ENCODE measurements at regions not wholly inside any gene's neighbourhood (a gene's known extent, or its start where the extent isn't known, plus 50 kb on each side); places are given as distances from the start of the nearest gene placed in this dataset.

DNA sequence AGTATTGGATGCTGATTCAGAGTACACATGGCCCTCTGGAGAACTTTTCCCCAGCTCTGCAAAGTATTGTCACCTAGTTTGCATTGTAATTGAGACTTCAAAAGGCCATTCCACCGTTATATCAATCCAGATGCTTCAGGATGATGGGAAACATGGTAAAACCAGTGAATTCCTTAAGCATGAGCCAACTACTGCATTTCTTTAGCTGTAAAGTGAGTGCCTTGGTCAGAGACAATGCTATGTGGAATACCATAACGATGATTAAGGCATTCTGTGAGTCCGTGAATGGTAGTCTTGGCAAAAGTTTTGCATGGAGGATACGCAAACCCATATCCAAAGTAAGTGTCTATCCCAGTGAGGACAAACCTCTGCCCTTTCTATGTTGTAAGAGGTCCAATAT lies 355.2 kb downstream of the DCAF12L2 start:
- no peak for DNase-seq (ENCODE audit: low spot score)

DNA sequence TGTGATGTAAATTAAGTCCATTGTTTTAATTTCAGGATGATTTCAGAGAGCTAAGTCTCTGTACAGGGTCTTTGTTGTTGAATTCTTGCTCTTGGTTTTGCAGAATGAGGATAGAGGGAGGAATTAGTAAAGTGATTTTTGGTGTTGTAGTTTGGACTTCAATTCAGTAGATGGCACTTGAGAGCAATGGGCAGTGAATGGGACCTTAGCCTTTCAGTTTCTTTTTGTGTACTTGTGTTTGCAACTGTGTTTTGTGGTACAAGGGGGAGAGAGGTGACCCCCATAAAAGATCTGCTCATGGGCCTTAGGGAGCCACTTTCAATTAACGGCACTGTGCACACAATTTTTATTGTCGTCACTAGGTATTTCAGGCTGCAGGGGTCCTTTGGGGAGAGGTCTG lies 340.0 kb downstream of the DCAF12L2 start:
- no peak for DNase-seq (ENCODE audit: low spot score)

DNA sequence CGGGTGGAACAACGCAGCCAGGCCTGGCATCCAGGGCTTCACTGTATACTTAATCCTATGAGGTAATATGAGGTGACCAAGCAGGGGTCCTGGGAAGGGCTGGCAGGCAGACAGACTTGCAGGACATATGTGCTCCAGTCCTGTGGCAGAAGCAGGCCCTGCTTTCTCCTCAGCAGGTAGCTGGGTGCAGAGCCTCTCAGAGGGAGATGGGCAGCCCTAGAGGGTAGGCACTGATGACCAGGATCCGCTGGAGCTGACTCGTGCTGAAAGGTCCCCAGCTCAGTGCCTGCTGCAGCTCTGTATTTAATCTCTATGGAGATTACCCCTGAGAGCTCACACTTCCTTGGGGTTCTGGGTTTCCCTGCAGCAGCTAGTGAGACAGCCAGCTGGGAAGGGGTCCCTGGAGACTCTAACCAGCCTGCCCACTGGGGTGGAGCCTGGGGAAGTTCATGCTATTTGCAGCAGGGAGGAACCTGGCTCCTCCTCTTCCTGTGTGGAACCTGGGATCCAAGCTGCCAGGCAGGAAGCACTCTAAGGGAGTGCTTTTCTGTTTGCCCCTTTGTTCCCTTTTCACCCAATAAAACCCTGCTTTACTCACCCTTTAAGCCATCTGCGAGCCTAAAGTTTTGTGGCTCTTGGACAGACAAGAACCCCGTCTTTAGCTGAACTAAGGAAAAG lies 339.2 kb downstream of the DCAF12L2 start:
- no peak for DNase-seq (ENCODE audit: low spot score)

DNA sequence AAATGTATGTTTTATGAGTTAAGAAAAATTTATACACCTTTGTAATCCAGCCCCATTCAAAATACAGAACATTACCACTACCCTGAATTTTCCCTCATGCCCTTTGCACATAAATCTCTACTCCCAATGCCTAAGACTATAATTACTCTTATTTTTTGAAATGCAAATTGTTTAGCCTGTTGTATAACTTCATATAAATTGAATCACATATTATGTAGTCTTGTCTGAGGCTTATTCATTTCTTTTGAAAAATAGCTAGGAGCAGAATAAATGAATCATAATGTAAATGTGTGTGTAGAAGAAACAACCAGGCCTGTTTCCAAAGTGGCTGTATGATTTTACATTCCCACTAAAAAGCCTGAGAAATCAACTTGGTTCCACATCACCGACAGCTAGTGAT lies 319.8 kb downstream of the DCAF12L2 start:
- DNase-seq (ENCODE audit: low spot score): no peak

DNA sequence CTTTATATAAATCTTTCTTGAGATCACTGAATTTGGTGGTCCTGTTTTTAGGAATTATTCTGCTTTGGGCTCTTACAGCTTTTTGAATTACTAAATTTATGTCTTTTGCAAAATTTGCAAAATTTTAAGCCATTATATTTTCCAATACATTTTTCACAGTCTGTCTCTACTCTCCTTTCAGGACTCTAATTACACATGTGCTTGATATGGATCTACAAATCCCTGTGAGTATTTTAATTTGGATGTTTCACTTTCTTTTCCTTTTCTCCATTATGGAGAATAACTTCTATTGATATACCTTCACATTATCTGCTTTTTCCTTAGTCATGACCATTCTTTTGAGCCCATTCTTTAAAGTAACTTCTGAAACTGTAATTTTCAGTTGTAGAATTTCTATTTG lies 315.4 kb downstream of the DCAF12L2 start:
- no peak for DNase-seq (ENCODE audit: low spot score)

DNA sequence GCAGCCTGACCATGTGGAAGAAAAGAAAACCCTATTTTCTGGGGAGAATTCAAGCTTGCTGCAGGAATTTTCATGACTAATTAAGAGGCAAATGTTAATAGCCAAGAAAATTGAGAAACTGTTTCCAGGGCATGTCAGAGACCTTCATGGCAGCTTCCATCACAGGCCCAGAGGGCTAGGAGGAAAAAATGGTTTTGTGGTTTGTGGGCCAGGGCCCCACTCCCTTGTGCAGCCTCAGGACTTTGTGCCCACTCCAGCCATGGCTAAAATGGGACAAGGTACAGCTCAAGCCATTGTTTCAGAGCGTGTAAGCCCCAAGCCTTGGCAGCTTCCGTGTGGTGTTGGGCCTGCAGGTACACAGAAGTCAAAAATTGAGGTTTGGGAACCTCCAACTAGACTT lies 282.9 kb downstream of the DCAF12L2 start:
- DNase-seq (ENCODE audit: low spot score): no peak

DNA sequence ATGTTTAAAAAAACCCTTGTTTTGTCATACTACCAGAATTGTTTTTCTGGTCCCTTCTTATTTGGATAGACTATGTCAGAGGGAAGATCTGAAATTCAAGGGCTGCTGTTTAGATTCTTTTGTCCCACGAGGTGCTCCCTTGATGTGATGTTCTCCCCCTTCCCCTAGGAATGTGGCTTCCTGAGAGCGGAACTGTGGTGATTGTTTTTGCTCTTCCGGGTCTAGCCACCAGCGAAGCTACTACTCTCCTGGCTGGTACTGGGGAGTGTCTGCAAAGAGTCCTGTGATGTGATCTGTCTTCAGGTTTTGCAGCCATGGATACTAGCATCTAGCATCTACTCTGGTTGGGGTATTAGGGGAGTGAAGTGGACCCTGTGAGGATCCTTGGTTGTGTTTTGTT lies 271.1 kb downstream of the DCAF12L2 start:
- DNase-seq (ENCODE audit: low spot score): no peak

DNA sequence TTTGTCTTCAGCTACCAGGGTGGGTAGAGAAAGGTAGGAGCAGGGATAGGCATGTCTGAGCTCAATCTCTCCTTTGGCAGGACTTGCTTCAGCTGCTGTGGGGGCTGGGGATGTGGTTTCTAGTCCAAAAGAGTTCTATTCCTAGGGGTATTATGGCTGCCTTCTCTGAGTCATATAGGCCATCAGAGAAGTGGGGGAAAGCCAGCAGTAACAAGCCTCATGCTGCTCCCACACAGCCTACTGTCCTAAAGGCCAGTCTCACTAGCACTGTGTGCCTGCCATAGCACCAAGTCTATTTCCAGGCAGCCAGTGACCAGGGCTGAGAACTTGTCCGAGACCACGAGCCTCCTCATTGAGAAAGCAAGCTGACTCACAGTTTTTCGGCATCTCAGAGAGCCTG lies 270.6 kb downstream of the DCAF12L2 start:
- no peak for DNase-seq (ENCODE audit: low spot score)

DNA sequence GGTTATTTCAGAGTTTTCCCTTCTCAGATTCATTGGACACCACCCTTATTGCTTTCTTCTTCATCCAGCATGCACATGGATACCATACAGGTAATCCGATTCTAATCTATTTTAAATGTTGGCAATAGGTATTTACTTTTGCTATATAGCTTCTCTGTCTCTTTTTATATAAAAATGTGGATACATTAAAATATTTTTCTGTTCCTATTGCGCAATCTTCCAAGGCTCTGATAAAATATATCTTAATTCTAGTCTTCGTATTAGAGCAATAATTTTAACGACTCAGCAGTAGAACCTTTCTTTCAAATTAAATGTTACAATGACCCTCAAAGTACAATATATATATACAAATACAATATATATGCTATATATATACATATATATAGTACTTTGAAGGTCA lies 239.8 kb downstream of the DCAF12L2 start:
- DNase-seq (ENCODE audit: low spot score): no peak

DNA sequence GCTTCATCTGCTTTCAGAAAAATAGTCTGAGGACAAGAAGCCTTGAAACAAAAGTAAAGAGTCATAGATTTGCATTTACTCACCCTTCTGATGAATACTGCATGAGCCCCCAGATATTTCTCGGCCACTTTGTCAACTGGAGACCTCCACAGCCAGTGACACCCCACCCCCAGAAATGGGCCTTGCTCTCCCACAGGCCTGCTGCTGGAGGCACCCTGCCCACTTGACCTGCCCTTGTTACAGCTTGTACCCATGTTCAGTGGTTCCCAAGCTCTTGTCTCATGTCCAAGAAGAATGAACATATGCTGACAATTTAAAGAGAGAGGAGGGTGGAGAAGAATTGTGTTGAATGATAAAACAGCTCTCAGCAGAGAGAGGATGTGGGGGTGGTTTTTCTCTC lies 225.1 kb downstream of the DCAF12L2 start:
- DNase-seq (ENCODE audit: low spot score): no peak

DNA sequence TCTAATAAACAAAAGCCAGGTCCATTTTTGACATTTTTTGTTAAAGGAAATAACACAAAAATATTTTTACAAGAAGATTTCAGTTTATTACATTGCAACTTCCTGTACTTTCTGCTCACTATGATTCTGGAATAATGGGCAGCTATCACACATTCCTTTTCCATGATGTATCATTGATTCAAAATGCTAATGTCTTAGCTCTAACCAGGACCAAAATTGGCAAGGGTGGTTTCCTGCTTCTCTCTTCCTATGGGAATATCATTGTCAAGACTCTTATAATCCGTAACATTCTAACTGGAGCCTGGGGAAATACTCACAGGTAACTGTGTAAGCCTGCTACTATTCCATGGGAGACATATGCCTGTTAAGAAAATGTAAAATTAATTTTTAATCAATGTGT lies 218.6 kb downstream of the DCAF12L2 start:
- no peak for DNase-seq (ENCODE audit: low spot score)

DNA sequence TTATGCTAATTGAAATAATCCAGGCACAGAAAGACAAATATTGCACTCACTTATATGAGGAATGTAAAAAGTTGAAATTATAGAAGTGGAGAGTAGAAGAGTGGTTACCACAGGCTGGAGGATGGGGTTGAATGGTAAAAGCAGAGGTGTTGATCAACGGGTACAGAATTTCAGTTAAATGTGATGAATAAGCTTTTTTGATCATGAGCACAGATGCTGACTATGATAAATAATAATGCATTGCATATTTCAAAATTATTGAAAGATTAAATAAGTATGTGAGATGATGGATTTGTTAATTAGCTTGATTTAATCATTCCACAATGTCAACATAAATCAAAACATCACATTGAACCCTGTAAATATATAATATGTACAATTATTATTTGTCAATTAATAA lies 213.1 kb downstream of the DCAF12L2 start:
- DNase-seq (ENCODE audit: low spot score): no peak

DNA sequence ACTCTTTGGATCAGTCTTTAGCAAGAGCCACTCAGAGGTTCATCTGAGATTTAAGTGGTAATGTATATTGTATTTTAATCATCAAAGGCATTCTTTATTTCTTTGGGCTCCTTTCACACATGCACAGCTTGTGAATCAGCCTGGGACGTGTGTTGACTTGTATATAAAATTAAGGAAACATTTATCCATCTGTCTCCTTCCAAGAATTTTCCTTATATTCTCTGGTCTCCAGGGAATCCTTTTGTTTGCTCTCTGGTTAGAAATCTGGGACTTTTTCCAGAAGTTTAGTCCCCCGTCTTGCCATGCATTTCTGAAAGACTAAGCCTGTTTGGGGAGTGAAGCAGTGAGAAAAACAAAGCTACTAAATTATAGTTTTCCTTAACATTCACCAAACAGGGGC lies 212.3 kb downstream of the DCAF12L2 start:
- no peak for DNase-seq (ENCODE audit: low spot score)

DNA sequence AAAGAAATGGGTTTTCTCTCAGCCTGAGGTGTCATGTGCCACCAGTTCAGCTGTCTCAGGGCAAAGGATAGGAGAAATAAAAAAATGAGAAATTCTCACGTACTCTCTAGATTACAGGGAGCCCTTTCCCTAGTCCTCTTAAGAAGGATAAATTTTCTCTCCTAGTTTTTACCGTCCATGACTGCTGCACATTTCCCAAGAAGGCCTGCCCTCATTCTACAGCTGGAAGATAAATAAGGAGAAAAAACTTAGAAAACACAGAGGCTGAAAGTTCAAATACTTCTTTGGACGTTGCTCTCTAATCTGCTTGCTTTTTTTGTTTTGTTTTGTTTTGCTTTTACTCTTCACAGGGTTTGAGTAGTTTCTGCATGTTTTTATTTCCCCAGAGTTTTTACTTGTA lies 211.9 kb downstream of the DCAF12L2 start:
- DNase-seq (ENCODE audit: low spot score): no peak

DNA sequence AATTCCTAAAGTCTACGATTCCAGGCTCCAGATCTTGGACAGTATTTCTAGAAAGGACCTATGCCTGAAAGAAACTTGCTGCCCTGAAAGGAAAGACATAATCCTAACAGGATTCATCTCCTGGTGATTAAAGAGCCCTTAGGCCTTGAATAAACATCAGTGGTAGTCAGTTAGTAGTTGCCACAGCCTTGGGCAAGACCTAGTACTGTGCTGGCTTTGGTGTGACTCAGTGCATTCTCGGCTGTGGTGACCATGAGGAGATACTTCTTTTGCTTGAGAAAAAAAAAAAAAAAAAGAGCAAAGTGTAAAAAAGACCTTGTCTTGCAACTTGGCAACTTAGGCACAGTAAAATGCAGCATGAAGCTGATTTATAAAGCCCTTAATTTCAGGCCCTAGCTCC lies 188.2 kb downstream of the DCAF12L2 start:
- no peak for DNase-seq (ENCODE audit: low spot score)

DNA sequence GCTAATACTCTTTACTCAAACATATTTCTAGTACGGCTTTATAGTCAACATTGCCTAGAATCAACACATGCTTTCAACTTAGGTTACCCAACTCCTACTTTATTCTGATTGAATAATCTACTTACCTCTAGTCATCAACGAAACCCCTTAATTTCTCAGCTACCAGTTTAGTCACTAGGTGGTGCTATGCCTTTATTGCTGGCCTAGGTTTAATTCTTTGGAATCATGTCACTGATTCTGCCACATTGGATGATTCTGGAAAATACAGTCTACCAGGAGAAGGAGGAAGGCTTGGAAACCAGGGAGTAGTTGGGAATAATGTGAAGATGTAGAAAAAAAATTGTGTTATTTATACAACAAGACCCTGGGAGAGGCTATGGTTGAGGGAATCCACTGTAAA lies 167.7 kb downstream of the DCAF12L2 start:
- peak; percentile 30 for DNase-seq (ENCODE audit: low spot score)

DNA sequence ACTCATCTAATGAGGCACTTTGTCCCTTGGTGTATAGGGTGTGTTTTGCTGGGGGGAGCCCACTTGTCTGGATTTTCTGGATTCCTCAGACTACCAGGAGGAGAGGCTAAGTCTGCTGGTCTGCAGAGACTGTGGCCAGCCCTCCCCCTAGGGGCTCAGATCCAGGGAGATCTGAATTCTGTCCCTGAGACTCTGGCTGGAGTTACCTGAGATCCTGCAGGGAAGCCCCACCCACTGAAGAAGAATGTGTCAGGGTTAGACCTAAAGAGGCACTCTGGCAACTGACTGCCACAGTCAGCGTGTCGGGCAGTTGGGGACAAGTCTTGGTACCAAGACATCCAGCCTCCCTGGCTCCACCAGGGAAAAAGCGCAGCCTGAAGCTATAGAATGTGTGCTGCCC lies 138.9 kb downstream of the DCAF12L2 start:
- no peak for DNase-seq (ENCODE audit: low spot score)

DNA sequence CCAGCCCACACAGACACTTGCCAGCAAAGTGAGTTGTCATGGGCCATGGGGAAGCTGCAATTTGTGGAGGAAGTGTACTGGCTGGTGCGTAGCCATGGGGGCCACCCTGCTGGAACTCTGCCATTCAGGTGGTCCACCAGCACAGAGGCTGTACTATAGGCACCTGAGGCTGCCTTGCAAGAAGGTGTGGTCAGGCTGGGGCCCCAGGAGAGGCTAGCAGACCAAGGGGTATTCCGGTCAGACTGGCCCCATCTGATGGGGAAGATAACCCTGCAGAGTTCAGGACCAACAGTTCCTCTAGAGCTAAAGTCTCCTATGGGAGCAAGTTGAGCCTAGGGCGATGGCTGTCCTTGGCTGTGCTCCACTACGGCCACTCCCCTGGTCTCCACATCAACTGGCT lies 136.1 kb downstream of the DCAF12L2 start:
- no peak for DNase-seq (ENCODE audit: low spot score)

DNA sequence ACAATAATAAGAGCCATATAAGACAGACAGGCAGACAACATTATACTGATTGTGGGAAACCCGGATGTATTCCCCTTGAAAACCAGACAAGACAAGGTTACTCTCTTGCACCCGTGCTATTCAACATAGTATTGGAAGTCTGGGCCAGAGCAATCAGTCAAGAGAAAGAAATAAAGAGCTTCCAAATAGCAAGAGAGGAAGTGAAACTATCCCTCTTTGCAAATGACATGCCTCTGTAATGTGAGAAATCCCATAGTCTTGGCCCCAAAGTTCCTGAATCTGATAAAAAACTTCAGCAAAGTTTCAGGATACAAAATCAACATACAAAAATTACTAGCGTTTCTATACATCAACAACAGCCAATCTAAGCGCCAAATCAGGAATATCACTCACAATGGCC lies 102.1 kb downstream of the DCAF12L2 start:
- no peak for DNase-seq (ENCODE audit: low spot score)

DNA sequence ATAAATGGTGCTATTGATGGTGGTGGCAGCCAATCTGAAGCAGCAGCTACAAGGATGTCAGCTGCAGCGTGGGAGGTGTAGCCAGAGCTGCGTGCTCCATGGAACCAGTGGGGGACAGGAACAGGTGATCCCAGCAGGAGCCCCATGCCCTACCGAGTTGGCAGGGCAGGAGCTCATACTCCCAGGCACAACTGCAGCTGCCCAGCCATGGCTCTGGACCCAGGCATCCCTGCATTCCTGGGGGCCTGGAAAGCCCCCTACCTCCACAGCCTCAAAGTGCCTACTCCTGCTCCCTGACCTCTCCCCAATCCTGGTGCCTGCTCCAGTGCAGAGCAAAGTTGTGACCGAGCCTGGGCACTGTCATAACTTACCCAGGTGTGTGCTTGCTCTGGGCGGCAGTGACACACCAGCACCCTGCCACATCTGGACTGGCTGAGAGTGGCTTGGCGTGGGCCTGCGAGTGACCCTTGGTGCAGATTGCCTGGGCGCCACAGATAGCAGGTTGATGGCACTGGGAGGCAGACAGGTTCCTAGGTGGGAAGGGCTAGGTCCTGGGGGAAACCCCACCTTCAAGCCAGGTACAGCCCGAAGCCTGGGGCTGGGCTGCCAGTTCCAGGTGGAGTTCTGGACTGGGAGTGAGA lies 101.1 kb downstream of the DCAF12L2 start:
- DNase-seq (ENCODE audit: low spot score): no peak

DNA sequence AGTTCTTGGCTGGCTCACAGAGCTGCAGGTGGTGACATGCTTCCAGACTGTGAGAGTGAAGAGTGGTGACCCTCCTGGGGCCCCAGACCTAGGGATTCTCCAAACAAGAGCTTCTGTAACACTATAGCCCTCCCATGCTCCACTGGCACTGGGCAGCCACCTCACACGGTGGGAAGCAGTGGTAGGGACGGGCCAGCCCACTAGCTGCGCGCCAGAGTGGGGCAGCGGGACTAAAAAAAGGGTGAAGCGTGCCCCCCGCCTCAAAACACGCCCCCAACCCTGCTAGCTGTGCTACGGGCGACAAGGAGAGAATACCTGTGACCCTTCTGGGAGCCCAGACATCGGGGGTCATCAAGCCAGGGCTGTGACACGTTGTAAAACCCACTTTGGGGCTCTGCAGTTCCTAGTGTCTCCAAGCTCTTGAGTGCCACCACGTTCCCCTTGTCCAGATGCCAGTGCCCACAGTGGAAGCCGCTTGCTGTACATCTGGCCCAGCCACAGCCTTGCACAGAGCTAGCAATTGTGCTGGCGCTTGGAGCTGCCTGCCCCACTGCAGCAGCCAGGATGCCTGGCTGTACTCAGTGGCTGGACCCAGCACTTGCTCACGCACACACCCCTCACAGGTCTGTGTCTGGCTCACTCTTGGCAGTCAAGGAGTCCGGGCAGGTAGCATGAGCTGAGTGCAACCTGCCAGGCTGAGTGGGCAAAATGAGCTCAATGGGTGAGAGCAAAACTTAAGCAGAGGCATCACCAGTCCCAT lies 100.0 kb downstream of the DCAF12L2 start:
- no peak for DNase-seq (ENCODE audit: low spot score)

All from RKO (cell line).